OCI-LY7 (cell line): ENCODE measurements at regions not wholly inside any gene's neighbourhood (a gene's known extent, or its start where the extent isn't known, plus 50 kb on each side); places are given as distances from the start of the nearest gene placed in this dataset.

Experiments used
- BruUV-seq: library from RNA; stranded (reverse); fragments of 400-500 nt; replicated peaks from 2 replicates; lab custom pipeline; 2021; lab: Mats Ljungman, UMichigan
- CTCF ChIA-PET: fragments of 300-600 bp; sonication (Branson Sonifier 250); formaldehyde crosslinking; loops from one replicate; lab custom pipeline; 2022; ENCODE audit warnings: antibody characterized with exemption; ENCODE audit not compliant: unreplicated experiment; lab: Charles Lee
- POLR2A ChIA-PET: fragments of 300-600 bp; sonication (Branson Sonifier 250); formaldehyde crosslinking; loops from one replicate; lab custom pipeline; 2022; ENCODE audit warnings: antibody characterized with exemption; lab: Charles Lee
- DNase-seq: peaks from one replicate; pipeline ENCODE4 v3.0.0-alpha.2; 2015; ENCODE audit warnings: low spot score
- H2AFZ ChIP-seq: fragments of 200-600 bp; sonication (generic), shearing (Covaris generic); 2 replicates; pipeline ENCODE4 v1.6.1; 2014; ENCODE audit warnings: mild to moderate bottlenecking, antibody characterized with exemption, low read length, moderate library complexity
- H3K27ac ChIP-seq: fragments of 200-600 bp; sonication (generic); 2 replicates; pipeline ENCODE4 v1.5.1; 2014; ENCODE audit warnings: mixed run types, low read depth, mild to moderate bottlenecking, moderate library complexity, low read length, inconsistent platforms; ENCODE audit not compliant: poor library complexity, severe bottlenecking
- H3K36me3 ChIP-seq: fragments of 200-600 bp; sonication (generic); 2 replicates; pipeline ENCODE4 v1.6.1; 2014; ENCODE audit warnings: mild to moderate bottlenecking, antibody characterized with exemption, low read length, moderate library complexity, mixed read lengths; ENCODE audit not compliant: insufficient read depth
- H3K4me1 ChIP-seq: fragments of 200-600 bp; sonication (generic); 2 replicates; pipeline ENCODE4 v1.5.1; 2014; ENCODE audit warnings: mild to moderate bottlenecking, low read length; ENCODE audit not compliant: insufficient read depth, poor library complexity, severe bottlenecking
- H3K4me2 ChIP-seq: fragments of 200-600 bp; sonication (generic); 2 replicates; pipeline ENCODE4 v1.6.1; 2014; ENCODE audit warnings: mild to moderate bottlenecking, low read length
- H3K4me3 ChIP-seq: fragments of 200-600 bp; sonication (generic); 2 replicates; pipeline ENCODE4 v1.5.1; 2014; ENCODE audit warnings: mild to moderate bottlenecking, low read depth, low read length; ENCODE audit not compliant: poor library complexity, severe bottlenecking
- H3K79me2 ChIP-seq: fragments of 200-600 bp; sonication (generic); 2 replicates; pipeline ENCODE4 v1.6.1; 2016; ENCODE audit warnings: low read depth, mild to moderate bottlenecking, low read length, moderate library complexity, mixed read lengths; ENCODE audit not compliant: insufficient read depth
- H3K9me2 ChIP-seq: fragments of 200-600 bp; sonication (generic); 2 replicates; pipeline ENCODE4 v1.6.1; 2016; ENCODE audit warnings: mild to moderate bottlenecking, low read length, mixed read lengths; ENCODE audit not compliant: insufficient read depth
- H3K9me3 ChIP-seq: fragments of 200-600 bp; sonication (generic); 2 replicates; pipeline ENCODE4 v1.6.1; 2014; ENCODE audit warnings: mild to moderate bottlenecking, mixed run types, low read length, mixed read lengths
- H4K20me1 ChIP-seq: fragments of 200-600 bp; sonication (generic); 2 replicates; pipeline ENCODE4 v1.6.1; 2014; ENCODE audit warnings: mild to moderate bottlenecking, antibody characterized with exemption, low read length, moderate library complexity, mixed read lengths; ENCODE audit not compliant: insufficient read depth
- EZH2phosphoT487 ChIP-seq: fragments of 200-600 bp; sonication (generic); IDR thresholded peaks from 2 replicates; pipeline ENCODE4 v1.6.1; 2018; ENCODE audit warnings: low read depth, borderline replicate concordance, mild to moderate bottlenecking, mixed run types, antibody characterized with exemption, low read length, moderate library complexity, mixed read lengths
- intact Hi-C: fragments of 100-400 bp; cut with micrococcal nuclease; formaldehyde crosslinking; loops from one replicate; pipeline ENCODE4 v1.10.0; 2022; ENCODE audit not compliant: unreplicated experiment
- TF ChIP-seq, protein P1 (sequence below): fragments of 200-600 bp; sonication (generic); conservative IDR thresholded peaks from 2 replicates; pipeline ENCODE4 v1.5.1; 2014; ENCODE audit warnings: mild to moderate bottlenecking, antibody characterized with exemption, low read length, moderate library complexity, mixed read lengths

DNA sequence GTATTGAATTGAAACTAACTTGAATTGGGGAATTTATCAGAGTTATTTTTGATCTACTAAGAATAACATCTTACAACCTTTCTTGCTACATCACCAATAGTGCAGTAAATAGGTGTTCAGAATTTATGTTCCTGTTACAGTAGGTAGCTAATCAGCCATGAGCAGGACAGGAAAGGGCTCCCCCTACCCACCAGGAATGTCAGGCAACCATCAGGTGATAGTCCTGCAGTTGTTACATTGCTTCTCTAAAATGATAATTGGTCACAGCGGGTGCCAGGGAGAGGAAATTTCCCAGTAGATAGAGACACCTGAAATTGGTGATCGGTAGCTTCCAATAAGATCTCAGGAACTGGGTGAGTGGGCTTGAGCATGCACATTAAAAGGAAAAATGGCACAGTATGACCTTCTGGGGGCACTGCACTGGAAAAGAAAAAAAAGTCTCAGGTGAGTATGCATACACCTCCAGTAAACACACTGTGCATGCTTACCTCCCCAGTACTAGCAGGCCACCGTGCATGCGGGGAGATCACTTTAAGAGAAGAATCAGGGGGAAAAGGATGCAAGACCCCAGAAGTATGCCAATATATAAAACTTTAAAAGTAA, 1092.0 kb upstream of the LRRTM1 start:
- H3K4me2 ChIP-seq: no peak overlapping the region
- no TSS peak for BruUV-seq
- no peak overlapping the region for H3K27ac ChIP-seq
- no peaks in the 10 kb centered on the region for H3K79me2 ChIP-seq
- H3K9me2 ChIP-seq: no peaks in the 10 kb centered on the region
- H3K36me3 ChIP-seq: no peaks in the 10 kb centered on the region
- H4K20me1 ChIP-seq: no peaks in the 10 kb centered on the region
- no peak overlapping the region for H3K4me3 ChIP-seq
- no peak overlapping the region for H2AFZ ChIP-seq
- DNase-seq: no peak
- intact Hi-C loops: no loop called here
- no peak for TF ChIP-seq EZH2phosphoT487
- TF ChIP-seq, protein P1, sequence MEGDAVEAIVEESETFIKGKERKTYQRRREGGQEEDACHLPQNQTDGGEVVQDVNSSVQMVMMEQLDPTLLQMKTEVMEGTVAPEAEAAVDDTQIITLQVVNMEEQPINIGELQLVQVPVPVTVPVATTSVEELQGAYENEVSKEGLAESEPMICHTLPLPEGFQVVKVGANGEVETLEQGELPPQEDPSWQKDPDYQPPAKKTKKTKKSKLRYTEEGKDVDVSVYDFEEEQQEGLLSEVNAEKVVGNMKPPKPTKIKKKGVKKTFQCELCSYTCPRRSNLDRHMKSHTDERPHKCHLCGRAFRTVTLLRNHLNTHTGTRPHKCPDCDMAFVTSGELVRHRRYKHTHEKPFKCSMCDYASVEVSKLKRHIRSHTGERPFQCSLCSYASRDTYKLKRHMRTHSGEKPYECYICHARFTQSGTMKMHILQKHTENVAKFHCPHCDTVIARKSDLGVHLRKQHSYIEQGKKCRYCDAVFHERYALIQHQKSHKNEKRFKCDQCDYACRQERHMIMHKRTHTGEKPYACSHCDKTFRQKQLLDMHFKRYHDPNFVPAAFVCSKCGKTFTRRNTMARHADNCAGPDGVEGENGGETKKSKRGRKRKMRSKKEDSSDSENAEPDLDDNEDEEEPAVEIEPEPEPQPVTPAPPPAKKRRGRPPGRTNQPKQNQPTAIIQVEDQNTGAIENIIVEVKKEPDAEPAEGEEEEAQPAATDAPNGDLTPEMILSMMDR: no peak
- no peaks in the 10 kb centered on the region for H3K4me1 ChIP-seq
- H3K9me3 ChIP-seq: no peaks in the 10 kb centered on the region
- ChIA-PET CTCF (no interaction called here), POLR2A (no interaction called here)

GRCh38 chr2:81395746-81396145, 1091.2 kb upstream of the LRRTM1 start:
- TF ChIP-seq, protein P1: no peak
- TF ChIP-seq EZH2phosphoT487: no peak
- H4K20me1 ChIP-seq: no peaks in the 10 kb centered on the region
- no peaks in the 10 kb centered on the region for H3K79me2 ChIP-seq
- H3K4me1 ChIP-seq: no peaks in the 10 kb centered on the region
- no peaks in the 10 kb centered on the region for H3K9me3 ChIP-seq
- H3K4me3 ChIP-seq: no peak overlapping the region
- H3K36me3 ChIP-seq: no peaks in the 10 kb centered on the region
- ChIA-PET POLR2A (no interaction called here), CTCF (no interaction called here)
- no peak overlapping the region for H3K27ac ChIP-seq
- H3K4me2 ChIP-seq: no peak overlapping the region
- H3K9me2 ChIP-seq: no peaks in the 10 kb centered on the region
- DNase-seq: no peak
- BruUV-seq: no TSS peak
- intact Hi-C loops: no loop called here
- H2AFZ ChIP-seq: no peak overlapping the region

GRCh38 chr2:81389203-81389602, 1084.7 kb upstream of the LRRTM1 start:
- Histone ChIP-seq H3K27ac (no peak overlapping the region), H3K4me1 (no peaks in the 10 kb centered on the region), H3K9me2 (no peaks in the 10 kb centered on the region), H4K20me1 (no peaks in the 10 kb centered on the region), H3K4me2 (no peak overlapping the region), H3K9me3 (peaks cover 14% of the 10 kb centered on the region; the same call in 1 of the 2 replicates), H3K4me3 (no peak overlapping the region), H3K36me3 (no peaks in the 10 kb centered on the region), H3K79me2 (no peaks in the 10 kb centered on the region), H2AFZ (no peak overlapping the region)
- BruUV-seq: no TSS peak
- TF ChIP-seq EZH2phosphoT487: no peak
- TF ChIP-seq, protein P1: peak; percentile 80
- DNase-seq: peak; percentile 26
- ChIA-PET CTCF (no interaction called here), POLR2A (no interaction called here)
- intact Hi-C loops: loop anchor here (5.0 kb wide), 1 partner anchor 1067 kb away; no protein-coding TSS in a partner anchor
